ENCODE measurements at regions not wholly inside any gene's neighbourhood (a gene's known extent, or its start where the extent isn't known, plus 50 kb on each side); places are given as distances from the start of the nearest gene placed in this dataset.

DNA sequence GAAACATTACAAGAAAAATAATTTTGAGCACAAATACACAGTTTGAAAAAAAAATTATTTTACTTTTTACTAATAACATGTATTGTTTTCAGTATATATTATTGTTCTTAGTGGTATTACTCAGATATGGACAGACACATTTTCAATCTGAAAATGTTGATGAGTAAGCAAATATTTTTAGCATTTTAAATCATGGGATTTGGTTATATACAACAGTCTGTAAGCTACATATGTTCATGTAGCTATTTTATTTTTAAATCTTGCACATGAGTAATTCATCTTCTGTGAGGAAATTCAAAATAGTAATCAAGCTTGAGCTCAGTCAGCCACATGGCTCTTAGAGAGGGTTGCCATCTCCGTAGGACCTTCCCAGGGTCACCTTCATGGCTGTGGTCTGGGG is 471.9 kb downstream of the QKI start:
- no peak overlapping the region for H3K27ac ChIP-seq (replicated peaks in 1 of 4)
- peaks cover 0 to 6% (median 0%) of the 10 kb centered on the region in 4 donors for H3K9me3 ChIP-seq
- H3K36me3 ChIP-seq = no peaks in the 10 kb centered on the region
- DNase-seq (ENCODE audit: extremely low spot score) = no peak
- H3K4me3 ChIP-seq = no peak overlapping the region
- WGBS = 92% methylated on average over 1 of the region's 1 CpG
- intact Hi-C loops (cut with DNase I) = no loop called here
- H3K4me1 ChIP-seq = no peaks in the 10 kb centered on the region
- TF ChIP-seq POLR2AphosphoS5 (IDR thresholded peaks at IDR 0.05) = no peak
- TF ChIP-seq, protein P1, sequence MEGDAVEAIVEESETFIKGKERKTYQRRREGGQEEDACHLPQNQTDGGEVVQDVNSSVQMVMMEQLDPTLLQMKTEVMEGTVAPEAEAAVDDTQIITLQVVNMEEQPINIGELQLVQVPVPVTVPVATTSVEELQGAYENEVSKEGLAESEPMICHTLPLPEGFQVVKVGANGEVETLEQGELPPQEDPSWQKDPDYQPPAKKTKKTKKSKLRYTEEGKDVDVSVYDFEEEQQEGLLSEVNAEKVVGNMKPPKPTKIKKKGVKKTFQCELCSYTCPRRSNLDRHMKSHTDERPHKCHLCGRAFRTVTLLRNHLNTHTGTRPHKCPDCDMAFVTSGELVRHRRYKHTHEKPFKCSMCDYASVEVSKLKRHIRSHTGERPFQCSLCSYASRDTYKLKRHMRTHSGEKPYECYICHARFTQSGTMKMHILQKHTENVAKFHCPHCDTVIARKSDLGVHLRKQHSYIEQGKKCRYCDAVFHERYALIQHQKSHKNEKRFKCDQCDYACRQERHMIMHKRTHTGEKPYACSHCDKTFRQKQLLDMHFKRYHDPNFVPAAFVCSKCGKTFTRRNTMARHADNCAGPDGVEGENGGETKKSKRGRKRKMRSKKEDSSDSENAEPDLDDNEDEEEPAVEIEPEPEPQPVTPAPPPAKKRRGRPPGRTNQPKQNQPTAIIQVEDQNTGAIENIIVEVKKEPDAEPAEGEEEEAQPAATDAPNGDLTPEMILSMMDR (IDR thresholded peaks at IDR 0.05) = no peak
- no peak for TF ChIP-seq POLR2A (IDR thresholded peaks at IDR 0.05; ENCODE audit: low read depth)
- TF ChIP-seq EP300 (IDR thresholded peaks at IDR 0.05) = no peak
- no peaks in the 10 kb centered on the region for H3K27me3 ChIP-seq

DNA sequence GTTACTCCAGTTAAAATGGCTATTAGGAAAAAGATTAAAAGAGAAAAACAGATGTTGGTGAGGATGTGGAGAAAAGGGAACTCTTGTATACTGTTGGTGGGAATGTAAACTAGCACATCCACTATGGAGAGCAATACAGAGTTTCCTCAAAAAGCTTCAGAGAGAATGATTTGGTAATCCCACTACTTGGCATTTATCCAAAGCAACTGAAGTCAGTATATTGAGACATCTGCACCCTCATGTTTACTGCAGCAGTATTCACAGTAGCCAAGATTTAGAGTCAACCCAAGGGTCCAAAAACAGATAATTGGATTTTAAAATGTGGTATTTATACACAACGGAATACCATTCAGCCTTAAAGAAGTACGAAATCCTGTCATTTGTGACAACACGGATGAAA is 469.5 kb downstream of the QKI start:
- Histone ChIP-seq H3K9me3 (peaks cover 0 to 6% (median 0%) of the 10 kb centered on the region in 4 donors), H3K4me3 (no peak overlapping the region), H3K36me3 (no peaks in the 10 kb centered on the region), H3K4me1 (no peaks in the 10 kb centered on the region), H3K27ac (replicated peaks in 1 of 4) (no peak overlapping the region), H3K27me3 (no peaks in the 10 kb centered on the region)
- 83% methylated on average over 3 of the region's 3 CpGs for WGBS
- TF ChIP-seq, protein P1 (IDR thresholded peaks at IDR 0.05) = no peak
- no peak for TF ChIP-seq POLR2A (IDR thresholded peaks at IDR 0.05; ENCODE audit: low read depth)
- TF ChIP-seq EP300 (IDR thresholded peaks at IDR 0.05) = no peak
- TF ChIP-seq POLR2AphosphoS5 (IDR thresholded peaks at IDR 0.05) = no peak
- intact Hi-C loops (cut with DNase I) = no loop called here
- no peak for DNase-seq (ENCODE audit: extremely low spot score)

DNA sequence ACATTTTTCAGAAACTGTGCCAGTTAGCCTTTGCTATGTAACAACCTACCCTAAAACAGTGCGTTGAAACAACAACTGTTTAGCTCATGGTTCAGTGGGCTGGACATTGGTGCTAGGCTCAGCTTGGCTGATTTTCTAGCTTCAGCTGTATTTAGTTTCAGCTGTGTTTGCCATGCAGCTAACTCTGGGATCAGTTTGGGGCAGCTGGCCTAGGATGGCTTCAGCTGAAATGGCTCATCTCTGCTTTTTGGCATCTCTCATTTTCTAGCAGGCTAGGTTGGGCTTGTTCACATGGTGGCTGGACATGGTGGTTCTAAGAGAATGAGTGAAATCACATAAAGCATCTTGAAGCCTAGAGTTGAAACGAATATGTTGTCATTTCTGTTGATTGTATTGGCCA is 464.2 kb downstream of the QKI start:
- DNase-seq (ENCODE audit: extremely low spot score) = no peak
- WGBS = 90% methylated on average over 2 of the region's 2 CpGs
- intact Hi-C loops (cut with DNase I) = no loop called here
- Histone ChIP-seq H3K9me3 (peaks cover 0 to 1% (median 0%) of the 10 kb centered on the region in 4 donors), H3K27me3 (no peaks in the 10 kb centered on the region), H3K27ac (replicated peaks in 1 of 4) (no peak overlapping the region), H3K4me3 (no peak overlapping the region), H3K4me1 (no peaks in the 10 kb centered on the region), H3K36me3 (no peaks in the 10 kb centered on the region)
- TF ChIP-seq, protein P1 (IDR thresholded peaks at IDR 0.05) = no peak
- TF ChIP-seq POLR2AphosphoS5 (IDR thresholded peaks at IDR 0.05) (no peak), POLR2A (IDR thresholded peaks at IDR 0.05; ENCODE audit: low read depth) (no peak), EP300 (IDR thresholded peaks at IDR 0.05) (no peak)

DNA sequence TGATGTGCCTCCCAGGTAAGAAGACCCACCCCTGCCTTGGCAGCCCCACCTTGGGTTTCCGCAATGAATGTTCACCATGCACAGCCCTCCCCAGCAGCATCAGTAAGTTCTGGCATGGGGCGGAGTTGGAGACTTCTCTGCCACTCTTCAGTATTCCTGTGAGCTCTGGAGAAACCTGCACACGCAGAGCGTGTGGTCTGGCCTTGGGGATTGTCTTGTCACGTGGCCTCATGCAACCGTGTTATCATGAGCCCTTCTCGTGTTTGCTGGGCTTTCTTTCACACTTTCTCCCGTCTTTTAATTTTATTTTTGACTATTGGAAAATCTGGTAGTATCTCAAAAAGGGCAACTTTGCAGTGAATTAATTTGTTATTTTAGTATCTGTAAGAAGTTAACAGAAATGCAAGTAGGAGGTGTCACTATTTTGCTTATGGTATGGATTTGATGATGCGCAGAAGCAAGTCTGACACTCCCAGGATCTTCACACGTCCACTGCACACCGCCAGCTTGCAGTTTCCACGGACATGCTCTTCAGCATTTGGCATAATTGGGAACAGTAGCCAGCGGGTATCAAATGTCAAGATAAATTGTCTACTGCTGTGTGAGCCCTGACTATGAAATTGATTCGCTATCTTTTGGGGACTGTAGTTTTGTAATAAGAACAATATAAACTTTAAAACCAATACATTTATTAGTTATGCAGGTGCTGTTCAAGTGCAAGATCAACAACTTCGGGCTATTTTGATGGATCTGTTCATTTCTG is 463.5 kb downstream of the QKI start:
- Histone ChIP-seq H3K9me3 (no peaks in the 10 kb centered on the region), H3K27me3 (no peaks in the 10 kb centered on the region), H3K27ac (replicated peaks in 1 of 4) (no peak overlapping the region), H3K4me1 (no peaks in the 10 kb centered on the region), H3K36me3 (no peaks in the 10 kb centered on the region), H3K4me3 (no peak overlapping the region)
- DNase-seq (ENCODE audit: extremely low spot score) = no peak
- TF ChIP-seq POLR2AphosphoS5 (IDR thresholded peaks at IDR 0.05) = no peak
- TF ChIP-seq, protein P1 (IDR thresholded peaks at IDR 0.05) = no peak
- intact Hi-C loops (cut with DNase I) = no loop called here
- WGBS = 91% methylated on average over 15 of the region's 15 CpGs

DNA sequence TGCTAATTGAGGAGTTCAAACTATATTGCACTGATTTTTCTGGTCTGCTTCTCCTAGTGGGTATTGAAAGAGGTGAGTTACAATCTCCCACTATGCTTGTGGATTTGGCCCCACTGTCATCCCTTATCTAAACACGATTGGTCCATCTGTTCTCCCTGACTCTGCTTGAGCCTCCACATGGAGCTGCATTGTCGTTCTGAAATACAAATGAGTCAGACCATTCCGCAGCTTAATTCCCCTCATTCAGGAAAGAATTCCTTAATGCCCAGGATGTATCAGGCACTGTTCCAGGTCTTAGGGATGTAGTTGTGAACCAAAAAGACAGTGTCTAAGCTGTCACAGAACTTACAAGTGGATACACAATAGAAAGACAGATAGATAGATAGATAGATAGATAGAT is 461.9 kb downstream of the QKI start:
- TF ChIP-seq EP300 (IDR thresholded peaks at IDR 0.05) (no peak), POLR2A (IDR thresholded peaks at IDR 0.05; ENCODE audit: low read depth) (no peak), POLR2AphosphoS5 (IDR thresholded peaks at IDR 0.05) (no peak)
- TF ChIP-seq, protein P1 (IDR thresholded peaks at IDR 0.05) = no peak
- Histone ChIP-seq H3K9me3 (no peaks in the 10 kb centered on the region), H3K27ac (replicated peaks in 1 of 4) (no peak overlapping the region), H3K4me3 (no peak overlapping the region), H3K4me1 (no peaks in the 10 kb centered on the region), H3K36me3 (no peaks in the 10 kb centered on the region), H3K27me3 (no peaks in the 10 kb centered on the region)
- 81% methylated on average over 3 of the region's 3 CpGs for WGBS
- intact Hi-C loops (cut with DNase I) = no loop called here
- DNase-seq (ENCODE audit: extremely low spot score) = no peak

Data from esophagus muscularis mucosa (tissue), 4 donors.